ENCODE measurements at regions not wholly inside any gene's neighbourhood (a gene's known extent, or its start where the extent isn't known, plus 50 kb on each side); places are given as distances from the start of the nearest gene placed in this dataset.

DNA sequence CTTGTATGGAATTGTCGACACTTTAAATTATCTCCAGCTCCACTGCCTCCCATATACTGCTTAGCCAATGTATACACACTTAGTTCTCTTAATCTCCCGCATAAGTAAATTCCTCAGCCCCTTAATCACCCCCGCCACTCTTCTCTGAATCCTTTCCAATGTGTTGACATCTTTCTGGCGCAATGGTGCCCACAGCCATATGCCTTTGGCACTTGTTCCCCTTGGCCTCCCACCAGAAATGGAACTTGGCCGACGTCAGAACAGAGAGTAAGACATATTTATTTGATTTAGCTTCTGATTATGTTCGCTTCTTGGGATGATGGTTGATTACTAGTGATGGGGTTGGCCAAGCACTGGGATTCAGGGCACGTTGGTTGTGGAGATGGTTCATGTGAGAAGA is 1089.3 kb upstream of the CELF4 start:
- TF ChIP-seq CTCF (IDR thresholded peaks at IDR 0.05; ENCODE audit: insufficient read depth, low read length, poor library complexity, severe bottlenecking) (no peak), EZH2phosphoT487 (conservative IDR thresholded peaks at IDR 0.05; ENCODE audit: low read length) (no peak)

All from SU-DHL-6 (cell line).